Eye (tissue), 1 donor: ENCODE measurements at regions not wholly inside any gene's neighbourhood (a gene's known extent, or its start where the extent isn't known, plus 50 kb on each side); places are given as distances from the start of the nearest gene placed in this dataset.

Source experiments
- DNase-seq: peaks from one replicate; pipeline ENCODE4 v3.0.0-alpha.2; 2015

GRCh38 chr7:136664537-136664936, 203.9 kb upstream of the CHRM2 start:
- DNase-seq, result no peak

DNA sequence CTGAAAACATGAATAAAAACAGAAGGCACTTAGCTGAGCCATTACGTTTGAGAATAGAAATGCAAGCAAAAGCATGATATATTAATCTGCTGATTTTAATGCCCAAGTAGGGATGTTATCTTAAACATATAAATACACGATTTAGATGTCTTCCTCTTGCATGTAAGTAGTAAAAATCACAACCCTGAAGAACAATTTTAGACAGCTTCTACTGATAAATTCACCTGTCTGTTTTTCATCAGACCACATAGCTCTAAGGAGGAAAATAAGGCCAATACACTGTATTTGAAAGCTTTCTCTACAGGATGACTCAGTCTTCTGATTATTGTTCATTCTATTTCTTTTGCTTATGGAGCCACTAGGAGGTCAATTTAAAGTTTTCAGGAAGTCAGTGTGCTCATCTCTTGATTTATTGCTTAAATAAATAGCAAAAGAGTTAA, 210.9 kb upstream of the CHRM2 start:
- DNase-seq, result no peak

GRCh38 chr7:136656516-136656915, 211.9 kb upstream of the CHRM2 start:
- no peak for DNase-seq

GRCh38 chr7:136655414-136655813, 213.0 kb upstream of the CHRM2 start:
- DNase-seq, result no peak

GRCh38 chr7:136654406-136654805, 214.0 kb upstream of the CHRM2 start:
- no peak for DNase-seq

DNA sequence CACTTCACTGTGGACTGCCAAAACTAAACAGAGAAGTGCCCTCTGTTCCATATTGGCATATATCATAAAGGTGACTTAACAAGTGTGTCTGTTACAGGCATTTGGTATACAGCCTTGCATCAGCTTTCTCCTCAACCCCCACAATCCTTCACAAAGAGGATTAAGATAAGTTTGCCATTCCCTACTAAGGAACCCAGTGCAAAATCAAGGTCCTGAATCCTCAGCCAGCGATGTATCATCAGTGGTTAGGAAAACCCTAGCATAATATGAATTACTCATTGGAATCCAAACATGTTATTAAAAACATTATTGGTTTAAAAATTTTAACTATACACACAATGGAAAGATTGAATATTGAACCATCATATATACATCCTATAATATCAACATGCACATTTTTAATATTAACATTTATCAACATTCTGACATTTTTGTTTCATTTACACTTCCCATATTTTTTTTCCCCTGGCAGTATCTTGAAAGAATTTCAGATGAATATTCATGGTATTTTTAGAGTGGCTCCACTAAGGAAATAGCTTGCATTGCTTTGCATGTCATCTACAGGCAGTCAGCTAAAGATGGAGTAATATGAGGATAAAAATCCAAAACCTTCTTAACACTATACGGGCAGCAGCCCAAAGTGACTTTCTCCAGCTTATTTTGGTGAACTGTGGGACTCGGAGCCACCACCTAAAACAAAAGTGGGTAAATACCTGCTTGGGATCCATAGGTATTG, 215.6 kb upstream of the CHRM2 start:
- no peak for DNase-seq

DNA sequence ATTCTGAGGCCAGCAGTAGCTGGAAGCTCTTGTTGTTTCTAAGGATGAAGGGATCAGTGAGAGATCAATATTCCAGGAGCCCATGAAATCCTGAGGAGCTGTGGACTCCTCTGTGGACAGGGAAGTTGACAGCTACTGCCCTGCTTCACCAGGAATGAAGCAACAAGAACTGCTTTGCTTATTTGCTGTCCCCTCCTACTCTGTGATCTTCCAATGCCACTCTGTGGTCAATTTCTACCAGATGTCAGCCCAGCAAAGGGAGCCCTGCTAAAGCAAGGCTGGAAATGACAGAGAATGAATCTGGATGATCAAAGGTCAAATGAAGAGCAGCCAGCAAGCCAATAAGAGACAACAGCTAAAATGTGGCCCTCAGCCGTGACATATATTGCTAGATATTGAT, 227.5 kb upstream of the CHRM2 start:
- DNase-seq, result peak; percentile 7

- DNase-seq, result no peak
Observed at GRCh38 chr7:136637813-136638212, 230.6 kb upstream of the CHRM2 start.

DNA sequence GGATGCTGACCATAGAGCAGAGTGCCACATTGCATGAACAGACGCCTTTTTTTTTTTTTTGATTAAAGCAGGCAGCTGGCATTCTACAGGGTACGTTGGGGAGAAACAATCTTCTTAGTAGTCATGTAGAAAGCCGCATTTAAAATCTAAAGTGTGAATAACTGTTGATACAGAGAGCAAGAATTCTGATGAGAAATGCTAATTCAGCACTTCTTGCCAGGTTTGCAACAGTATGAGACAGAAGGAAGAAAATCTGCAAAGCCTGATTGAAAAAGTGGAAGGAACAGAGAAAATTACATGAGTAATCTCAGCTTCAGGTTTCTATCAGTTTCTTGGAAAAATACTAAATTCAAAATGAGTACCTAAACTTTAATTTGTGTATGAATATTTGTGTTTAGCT, 232.7 kb upstream of the CHRM2 start:
- no peak for DNase-seq

DNA sequence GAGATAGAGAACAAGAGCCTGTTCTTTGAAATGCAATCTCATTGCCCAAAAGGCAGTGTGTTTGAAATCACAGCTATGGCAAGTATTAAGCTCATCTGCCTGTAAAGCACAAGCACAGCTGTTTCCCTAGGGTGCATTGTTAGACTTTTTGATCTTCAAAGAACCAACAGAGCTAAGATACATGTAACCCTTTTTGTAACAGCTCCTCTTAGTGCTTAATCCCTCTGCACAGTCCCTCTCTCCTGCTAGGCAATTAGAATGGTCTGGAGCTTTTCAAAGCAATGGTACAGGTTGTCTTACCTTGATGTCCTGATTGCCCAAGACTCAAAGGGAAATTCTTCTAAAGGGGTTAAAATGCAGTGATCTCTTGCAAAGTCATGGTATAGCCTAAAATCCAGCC, 249.6 kb upstream of the CHRM2 start:
- no peak for DNase-seq

GRCh38 chr7:136617176-136617575, 251.3 kb upstream of the CHRM2 start:
- DNase-seq, result no peak

- no peak for DNase-seq
Observed at GRCh38 chr7:136605532-136606329, 262.7 kb upstream of the CHRM2 start.

- no peak for DNase-seq
Observed at GRCh38 chr7:136601772-136602171, 266.7 kb upstream of the CHRM2 start.

DNA sequence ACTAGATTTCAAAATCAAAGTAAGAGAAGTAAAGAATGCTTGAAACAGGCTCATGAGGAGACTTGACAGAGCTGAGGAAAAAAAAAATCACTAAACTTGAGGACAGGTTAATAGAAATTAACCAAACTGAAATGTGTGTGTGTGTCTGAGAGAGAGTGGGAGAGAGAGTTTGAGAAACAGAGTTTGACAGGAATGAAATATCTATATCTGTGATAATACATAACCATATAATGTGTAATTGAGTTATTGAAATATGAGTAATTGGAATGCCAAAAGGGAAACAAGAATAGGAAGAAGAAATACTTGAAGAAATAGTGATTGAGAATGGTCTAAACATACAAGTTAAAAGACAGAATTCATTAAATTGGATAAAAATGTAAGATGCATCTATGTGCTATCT, 268.0 kb upstream of the CHRM2 start:
- no peak for DNase-seq

DNA sequence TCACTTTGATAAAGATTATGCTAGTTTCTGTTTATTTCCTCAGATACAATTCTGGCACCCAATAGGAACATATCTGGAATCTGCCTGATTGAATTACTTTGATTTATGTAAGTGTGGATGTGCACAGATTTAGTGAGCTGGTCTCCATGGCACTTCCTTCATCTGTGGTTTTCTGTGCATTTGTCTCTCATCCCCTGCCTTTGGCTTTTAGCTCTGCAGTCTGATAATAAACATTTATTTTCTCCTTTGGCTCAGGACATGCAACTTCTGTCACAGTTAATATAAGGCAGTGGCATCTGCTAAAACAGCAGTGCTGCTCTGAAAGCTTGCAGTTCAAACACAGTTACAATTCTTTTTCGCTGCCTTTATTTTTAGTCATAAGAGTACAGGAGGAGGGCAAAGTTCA, 273.7 kb upstream of the CHRM2 start:
- no peak for DNase-seq

DNA sequence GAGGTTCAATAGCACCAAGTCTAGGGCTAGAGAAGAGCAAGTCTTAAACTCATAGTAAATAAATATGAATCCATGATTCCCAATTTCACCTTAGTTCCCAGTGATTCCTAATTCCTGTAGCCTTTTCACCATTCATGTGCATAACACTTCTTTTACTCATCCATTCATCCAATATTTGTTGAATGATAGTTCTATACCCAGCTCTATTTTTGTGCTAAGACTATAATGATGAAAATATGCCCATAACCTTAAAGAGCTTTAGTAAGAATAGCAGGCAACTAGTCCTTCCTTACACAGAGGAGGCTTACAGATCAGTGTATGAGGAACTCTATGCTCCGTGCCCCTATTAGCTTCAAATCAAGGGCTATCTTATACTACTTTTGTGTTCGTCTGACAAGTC, 280.2 kb upstream of the CHRM2 start:
- DNase-seq, result no peak

- DNase-seq, result no peak
Observed at GRCh38 chr7:136585954-136586670, 282.3 kb upstream of the CHRM2 start.

DNA sequence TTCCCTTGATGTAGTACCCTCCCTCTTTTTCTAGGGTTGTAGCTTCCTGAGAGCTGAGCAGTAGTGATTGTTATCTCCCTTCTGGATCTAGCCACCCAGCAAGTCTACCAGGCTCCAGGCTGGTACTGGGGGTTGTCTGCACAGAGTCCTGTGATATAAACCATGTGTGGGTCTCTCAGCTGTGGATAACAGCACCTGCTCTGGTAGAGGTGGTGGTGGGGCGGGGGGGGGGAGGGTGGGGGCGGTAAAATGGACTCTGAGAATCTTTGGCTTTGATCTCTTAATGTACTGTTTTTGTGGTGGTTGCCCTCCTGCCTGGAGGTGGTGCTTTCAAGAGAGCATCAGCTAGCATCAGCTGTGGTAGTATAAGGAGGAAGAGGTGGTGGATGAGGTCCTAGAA, 302.0 kb upstream of the CHRM2 start:
- DNase-seq, result no peak

DNA sequence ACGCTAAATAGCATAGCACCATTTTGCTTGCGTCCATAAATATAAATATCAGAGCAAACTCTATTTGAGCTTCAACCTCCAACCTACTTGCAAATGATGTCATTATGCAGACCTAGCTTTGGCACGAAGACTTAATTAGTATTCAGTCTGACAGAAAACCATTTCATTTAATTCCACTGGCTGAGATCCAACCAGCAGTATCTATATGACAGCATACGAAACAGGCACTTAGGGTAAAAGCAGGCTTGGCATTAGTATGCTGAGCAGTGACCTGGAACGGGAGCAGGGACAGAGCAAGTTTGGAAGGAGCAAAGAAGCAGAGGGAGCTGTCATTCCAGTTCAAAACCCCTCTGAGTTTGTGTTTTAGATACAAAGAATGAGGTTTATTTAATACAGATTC, 312.5 kb upstream of the CHRM2 start:
- peak; percentile 88 for DNase-seq

DNA sequence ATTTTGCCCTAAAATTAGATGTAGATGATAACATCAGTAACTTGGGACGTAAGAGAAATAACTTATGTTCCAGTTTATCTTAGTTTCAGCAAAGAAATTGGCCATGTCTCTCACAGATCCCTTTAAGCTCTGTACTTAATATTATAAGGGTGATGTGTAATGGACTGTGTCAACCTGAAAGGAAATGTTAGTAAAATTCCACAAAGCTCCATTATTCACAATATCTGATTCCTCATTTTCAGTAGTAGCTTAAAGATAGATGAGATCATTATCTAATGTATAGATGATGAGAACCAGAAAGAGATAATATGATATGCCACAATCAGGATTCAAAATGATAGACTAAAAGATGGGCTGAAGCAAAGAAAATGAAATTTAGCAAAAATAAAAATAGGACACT, 316.8 kb upstream of the CHRM2 start:
- no peak for DNase-seq

GRCh38 chr7:136549756-136550155, 318.7 kb upstream of the CHRM2 start:
- no peak for DNase-seq

- peak; percentile 18 for DNase-seq
Observed at GRCh38 chr7:136533732-136534131, 334.7 kb upstream of the CHRM2 start.

- DNase-seq, result no peak
Observed at GRCh38 chr7:136530831-136531230, 337.6 kb upstream of the CHRM2 start.

- no peak for DNase-seq
Observed at GRCh38 chr7:136528329-136528728, 340.1 kb upstream of the CHRM2 start.
